ENCODE measurements at regions not wholly inside any gene's neighbourhood (a gene's known extent, or its start where the extent isn't known, plus 50 kb on each side); places are given as distances from the start of the nearest gene placed in this dataset.
"Not testable (repeated sequence)": the region's sequence is repeated elsewhere in the genome, so short reads cannot be mapped to it uniquely, and the experiment has no call there.

- no peak for DNase-seq (ENCODE audit: low read depth)
These were observed 116.7 kb downstream of the SOX4 start for GRCh38 chr6:21710216-21710615.

DNA sequence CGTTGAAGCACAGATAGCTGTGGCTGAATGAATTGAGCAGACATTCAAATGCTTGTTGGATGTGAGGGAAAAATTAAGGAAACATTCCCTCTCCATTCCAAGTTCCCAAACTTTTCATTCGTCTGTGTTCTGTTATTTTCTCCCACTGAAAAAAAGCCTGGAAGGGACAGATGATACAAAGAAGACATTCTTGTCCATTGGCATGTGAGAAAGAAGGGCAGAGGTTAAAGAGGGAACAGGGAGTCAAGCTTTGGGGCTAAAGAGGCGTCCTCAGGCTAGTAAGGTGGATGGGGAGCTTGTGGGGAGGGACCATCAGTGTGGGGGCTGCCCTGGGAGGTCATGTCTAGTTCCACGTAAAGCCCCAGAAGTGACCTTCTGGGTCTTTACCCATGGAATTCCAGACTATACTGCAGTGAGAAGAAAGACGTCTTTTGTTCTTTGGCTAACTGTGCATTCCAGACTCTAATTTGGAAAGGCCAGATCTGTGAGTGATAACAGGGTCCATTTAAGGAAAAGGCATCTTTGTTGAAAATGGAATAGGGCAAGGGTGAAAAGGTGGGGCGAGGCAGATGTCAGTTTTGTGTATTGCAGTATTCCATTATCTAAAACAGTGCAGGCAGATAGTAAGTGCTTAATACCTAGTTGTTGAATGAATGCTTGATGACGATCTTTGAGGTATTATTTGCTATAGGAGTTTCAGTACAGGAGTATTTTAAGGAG is 117.5 kb downstream of the SOX4 start:
- no peak for DNase-seq (ENCODE audit: low read depth)

- DNase-seq (ENCODE audit: low read depth): no peak
These were observed 118.7 kb downstream of the SOX4 start for GRCh38 chr6:21712213-21712612.

DNA sequence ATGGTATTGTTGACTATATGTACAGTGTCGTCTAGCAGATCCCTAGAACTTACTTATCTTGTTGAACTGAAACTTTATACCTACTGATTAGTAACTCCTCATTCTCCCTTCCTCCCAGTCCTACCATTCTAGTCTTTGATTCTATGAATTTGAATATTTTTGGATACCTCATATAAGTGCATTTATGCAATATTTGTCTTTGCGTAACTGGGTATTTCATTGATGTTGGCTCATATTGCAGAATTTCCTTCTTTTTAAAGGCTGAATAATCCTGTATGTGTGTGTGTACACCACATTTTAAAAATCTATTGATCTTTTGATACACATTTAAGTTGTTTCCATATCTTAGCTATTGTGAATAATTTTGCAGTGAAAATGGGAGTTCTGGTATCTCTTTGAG is 119.9 kb downstream of the SOX4 start:
- DNase-seq (ENCODE audit: low read depth): no peak

GRCh38 chr6:21715180-21715579 is 121.6 kb downstream of the SOX4 start:
- no peak for DNase-seq (ENCODE audit: low read depth)

DNA sequence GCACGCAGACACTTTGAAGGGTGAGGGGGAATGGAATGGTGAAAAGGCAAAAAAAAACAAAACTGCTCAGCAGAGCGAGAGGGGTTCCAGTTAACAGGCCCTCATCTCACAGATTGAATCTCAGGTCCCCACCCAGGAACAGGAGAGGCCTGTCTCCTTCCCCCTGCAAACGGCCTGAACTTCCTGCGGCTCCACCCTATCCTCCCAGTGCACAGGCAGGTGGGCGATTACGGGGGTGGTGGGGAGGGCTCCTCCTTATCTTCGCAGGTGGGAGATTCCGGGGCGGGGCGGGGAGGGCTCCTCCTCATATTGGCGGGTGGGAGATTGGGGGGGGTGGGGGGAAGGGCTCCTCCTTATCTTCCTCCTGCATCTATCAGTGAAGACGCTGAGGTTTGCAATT is 129.0 kb downstream of the SOX4 start:
- no peak for DNase-seq (ENCODE audit: low read depth)

GRCh38 chr6:21726676-21727075 is 133.1 kb downstream of the SOX4 start:
- DNase-seq (ENCODE audit: low read depth): no peak

GRCh38 chr6:21728141-21728540 is 134.6 kb downstream of the SOX4 start:
- no peak for DNase-seq (ENCODE audit: low read depth)

DNA sequence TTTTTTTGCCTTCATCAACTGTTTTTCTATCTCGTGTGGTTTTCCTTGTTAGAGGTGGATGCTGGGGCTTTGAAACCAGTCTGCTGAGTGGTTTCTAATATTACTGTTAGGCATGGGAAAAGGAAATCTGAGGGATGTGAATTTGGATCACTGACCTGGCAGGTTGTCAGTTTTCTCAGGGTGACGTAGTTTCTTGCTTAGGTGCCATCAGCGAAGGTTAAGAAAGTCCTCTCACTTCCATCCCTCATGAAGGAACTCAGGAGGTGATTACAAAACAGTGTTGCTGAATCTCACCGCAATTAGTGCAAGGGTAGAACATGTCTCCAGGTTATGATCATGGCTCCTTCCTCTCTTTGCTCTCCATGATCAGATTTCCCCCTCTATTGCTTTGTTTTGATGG is 135.9 kb downstream of the SOX4 start:
- DNase-seq (ENCODE audit: low read depth): no peak

GRCh38 chr6:21730533-21730932 is 137.0 kb downstream of the SOX4 start:
- DNase-seq (ENCODE audit: low read depth): no peak

DNA sequence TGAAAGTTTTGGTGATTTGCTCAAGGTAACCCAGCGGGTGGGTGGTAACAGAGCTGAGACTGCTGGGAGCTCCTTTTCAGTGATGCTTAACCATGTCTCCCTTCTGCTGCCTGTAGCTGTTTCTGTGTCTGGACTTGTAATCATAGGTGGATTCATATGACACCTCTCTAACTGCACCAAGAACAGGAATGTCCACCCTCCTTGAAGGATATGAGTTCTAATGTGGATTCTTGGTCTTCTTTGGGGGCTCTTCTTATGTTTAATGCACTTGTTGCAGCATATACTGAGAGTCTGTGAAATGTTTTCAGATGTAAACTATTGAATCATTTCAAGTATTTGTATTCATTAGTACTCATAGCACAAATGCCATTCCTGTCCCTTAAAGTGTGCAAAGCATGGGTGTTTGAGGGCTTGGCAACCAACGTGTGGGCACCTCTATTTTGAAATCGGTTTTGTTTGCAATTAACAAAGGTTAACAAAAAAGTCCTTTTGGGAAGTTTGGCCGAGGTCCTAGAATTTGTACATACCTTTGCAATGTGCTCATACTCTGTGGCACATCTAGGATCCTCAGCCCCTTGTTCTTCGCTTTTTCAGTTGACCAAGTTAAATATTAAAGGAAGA is 138.0 kb downstream of the SOX4 start:
- DNase-seq (ENCODE audit: low read depth): no peak

DNA sequence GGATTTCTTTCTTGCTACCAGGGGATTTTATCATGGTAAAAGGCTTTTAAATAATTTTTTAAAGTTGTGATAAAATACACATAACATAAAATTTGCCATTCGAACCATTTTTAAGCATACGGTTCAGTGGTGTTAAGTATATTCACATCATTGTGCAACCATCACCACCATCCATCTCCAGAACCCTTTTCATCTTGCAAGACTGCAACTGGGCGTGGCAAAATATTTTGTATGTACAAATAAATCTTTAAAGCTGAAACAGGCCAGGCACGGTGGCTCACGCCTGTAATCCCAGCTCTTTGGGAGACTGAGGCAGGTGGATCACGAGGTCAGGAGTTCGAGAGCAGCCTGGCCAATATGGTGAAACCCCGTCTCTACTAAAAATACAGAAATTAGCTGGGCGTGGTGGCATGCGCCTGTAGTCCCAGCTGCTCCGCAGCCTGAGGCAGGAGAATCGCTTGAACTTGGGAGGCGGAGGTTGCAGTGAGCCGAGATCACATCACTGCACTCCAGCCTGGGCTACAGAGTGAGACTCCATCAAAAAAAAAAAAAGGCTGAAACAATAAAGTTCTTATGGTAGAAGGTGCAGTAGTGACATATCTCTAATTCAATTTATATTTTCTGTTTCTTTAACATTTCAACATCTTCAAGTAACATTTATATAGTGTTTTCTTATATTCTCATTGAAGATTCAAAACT is 138.6 kb downstream of the SOX4 start:
- DNase-seq (ENCODE audit: low read depth): not testable (repeated sequence)

DNA sequence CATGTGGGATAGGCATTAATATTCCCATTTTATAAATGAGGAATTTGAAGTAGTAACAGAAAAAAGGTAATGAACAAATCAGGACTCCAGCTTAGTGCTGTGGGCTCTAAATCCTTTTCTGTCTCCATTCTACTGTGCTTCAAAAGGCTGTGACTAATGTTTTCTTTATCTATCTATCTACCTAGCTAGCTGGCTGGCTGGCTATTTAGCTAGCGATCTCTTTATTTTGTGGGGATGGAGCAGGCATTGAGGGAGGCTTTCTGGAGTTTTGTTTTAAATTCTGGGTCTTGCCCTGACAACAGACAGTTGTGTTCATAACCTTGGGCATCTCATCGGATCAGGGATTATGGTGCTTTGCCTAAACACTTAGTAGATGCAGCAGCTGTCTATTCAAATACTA is 139.2 kb downstream of the SOX4 start:
- DNase-seq (ENCODE audit: low read depth): no peak

GRCh38 chr6:21733311-21733710 is 139.8 kb downstream of the SOX4 start:
- no peak for DNase-seq (ENCODE audit: low read depth)

DNA sequence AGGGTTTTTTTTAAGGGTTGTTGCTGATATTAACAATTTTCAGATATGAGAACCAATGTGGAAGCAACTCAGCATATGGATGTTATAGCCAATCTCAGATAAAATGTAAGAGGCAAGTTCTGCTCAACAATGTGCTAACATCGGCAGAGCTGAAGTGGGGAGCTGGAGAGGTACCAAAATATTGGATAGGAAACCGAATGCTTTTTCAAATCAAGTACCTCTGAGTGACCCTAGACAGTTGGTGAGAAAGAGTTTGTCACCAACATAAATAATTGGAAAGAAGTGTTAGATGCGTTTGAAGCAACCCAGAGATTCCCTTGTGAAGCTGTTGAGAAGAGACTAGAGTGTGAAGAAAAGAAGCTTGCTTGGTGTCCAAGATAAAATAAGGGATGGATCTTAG is 140.7 kb downstream of the SOX4 start:
- DNase-seq (ENCODE audit: low read depth): no peak

DNA sequence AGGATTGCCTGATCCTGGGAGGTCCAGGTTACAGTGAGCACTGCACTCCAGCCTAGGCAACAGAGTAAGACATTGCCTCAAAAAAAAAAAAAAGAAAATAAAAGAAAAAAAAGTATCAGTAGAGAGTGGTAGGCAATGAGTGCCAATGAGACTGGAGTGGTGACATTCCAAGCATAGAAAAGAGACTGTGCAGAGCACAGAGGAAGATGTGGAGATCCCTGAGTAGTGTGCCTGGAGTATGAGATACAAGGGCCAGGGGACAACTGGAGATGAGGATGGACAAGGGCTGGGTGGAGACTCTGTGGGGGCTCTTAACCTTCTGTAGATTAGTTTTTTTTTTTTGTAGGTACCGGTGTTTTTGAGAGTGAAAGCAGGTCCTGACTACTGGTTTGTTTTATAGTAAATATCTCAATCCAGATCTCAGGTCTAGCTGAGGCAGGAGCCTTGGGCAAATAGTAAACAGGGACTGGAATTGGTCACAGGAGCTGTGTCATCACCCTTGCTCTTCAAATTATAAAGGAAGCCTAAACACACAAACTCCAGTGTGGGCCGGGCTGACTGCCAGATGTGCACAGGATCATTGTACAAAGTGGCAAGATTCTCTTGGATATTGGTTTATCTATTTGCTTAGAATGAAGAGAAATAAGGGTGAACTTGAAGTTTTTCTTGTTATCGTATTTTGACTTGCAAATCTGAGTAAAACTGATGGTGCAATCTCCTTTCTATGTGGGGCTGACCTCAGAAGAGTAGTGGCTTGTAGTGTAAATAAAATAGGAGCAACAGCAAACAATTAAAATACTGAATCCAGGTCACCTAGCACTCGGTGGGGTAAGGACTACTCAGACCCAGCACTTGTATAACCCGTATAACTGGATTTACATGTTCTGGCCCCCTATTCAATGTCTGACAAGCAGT is 144.9 kb downstream of the SOX4 start:
- no peak for DNase-seq (ENCODE audit: low read depth)

DNA sequence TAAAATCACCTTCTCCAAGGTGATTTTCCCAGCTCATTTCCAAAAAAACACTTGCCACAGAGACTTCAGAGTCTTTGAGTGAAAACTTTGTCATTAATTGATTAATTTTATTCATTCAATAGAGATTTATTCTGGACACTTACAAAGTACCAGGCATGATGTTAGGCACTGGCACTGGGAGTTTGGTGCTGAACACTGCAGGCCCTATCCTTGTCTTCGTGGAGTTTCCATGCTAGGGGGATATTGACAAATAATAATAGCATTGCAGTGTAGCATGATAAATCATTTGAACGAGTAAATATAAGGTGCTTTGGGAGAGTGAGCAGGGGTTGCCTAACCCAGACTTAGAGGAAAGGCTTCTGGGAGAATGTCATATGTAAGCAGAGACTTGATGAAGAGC is 145.7 kb downstream of the SOX4 start:
- no peak for DNase-seq (ENCODE audit: low read depth)

DNA sequence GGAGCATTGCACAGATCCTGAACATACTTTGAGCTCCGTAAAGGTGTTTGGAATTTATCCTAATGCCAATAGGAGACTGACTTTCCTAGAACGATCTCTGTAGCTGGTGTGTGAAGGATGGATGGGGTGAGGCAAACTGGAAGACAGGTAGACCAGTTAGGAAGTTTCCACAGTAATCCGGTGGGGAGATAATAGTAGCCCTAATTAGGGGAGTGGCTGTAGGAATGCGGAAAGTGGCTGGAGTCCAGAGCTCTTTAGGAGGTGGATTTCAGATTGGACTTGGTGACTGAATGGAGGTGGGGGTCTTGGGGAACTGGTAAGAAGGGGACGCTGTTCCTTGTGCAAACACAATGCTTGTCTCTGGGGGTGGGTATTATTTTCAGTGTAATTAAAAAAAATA is 146.3 kb downstream of the SOX4 start:
- DNase-seq (ENCODE audit: low read depth): no peak

DNA sequence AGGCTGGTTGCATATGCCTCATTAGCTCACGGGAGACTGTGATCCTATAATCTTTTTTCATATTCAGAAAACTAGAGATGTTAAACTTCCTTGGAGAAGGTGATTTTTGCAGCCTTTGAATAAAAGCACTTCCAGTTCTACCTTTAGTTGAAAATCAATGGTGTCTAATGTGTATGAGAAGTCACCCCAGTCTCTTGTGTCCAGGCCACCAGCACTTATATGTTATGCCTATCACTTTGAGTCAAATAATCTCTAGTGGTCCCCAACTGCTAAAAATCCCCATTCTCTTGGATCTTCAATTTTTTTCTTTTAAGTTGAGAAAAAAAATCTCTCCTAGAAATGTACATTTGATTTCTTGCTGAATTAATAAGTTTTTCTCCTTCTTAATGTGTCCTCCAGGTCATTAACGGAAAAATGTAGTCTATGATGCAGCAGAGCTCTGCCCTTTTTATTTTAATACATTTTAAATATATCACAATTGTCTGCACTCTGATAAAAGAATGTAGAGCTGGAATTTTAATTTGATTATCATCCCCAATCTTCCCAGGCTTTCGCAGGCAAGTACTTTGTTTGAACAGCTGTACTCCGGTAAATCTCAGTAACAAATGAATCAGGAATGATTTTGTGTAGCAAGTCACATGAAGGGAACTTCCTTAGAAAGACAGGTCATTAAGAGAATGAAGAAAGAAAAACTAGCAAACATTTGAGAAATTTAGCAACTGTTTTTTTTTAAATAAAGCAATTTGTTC is 147.0 kb downstream of the SOX4 start:
- DNase-seq (ENCODE audit: low read depth): no peak

DNA sequence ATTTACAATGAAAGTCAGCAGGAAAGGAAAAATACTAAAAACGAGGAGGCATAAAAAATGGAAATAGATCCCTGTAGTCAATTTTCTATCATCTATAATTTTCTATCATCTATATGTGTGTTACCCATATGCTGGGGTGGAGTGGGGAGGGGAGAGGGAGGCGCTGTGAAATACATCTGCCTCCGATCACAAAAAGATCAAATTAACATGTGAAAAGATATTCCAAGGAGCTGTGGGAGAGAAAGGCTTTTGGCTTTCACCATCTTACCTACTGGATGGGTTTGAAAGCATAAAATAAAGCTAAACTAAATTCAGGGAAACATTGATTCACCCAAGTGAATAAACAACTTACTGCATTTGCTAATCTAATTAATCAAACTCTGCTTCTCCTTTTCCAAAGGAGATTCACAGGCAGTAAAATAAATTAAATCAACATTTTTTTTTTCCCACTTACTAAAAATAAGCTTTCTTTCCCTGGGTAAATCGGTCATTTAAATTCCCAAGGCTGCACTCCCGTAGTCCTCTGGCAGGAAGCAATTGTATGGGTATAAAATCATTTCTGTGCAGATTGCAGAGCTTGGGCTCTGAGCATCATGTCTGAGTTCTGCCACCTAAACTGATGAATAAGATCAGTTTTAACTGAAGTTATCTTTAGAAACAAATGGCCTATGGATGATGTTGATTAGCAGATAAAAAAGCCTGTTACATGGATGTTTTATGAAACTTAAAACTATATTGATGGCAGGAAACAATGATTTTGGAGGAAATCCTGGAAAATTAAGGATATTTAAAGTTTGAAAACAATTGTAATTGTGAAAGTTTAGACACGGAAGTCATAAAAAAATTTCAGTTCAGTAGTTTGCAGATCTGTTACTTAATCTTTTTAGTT is 147.9 kb downstream of the SOX4 start:
- no peak for DNase-seq (ENCODE audit: low read depth)

- no peak for DNase-seq (ENCODE audit: low read depth)
These were observed 148.7 kb downstream of the SOX4 start for GRCh38 chr6:21742238-21742660.

Measured in HS-27A (cell line).